ENCODE measurements at regions not wholly inside any gene's neighbourhood (a gene's known extent, or its start where the extent isn't known, plus 50 kb on each side); places are given as distances from the start of the nearest gene placed in this dataset.

- H3K9me3 ChIP-seq, result no peaks in the 10 kb centered on the region
- peaks cover 0 to 6% (median 0%) of the 10 kb centered on the region in 7 donors for H3K27me3 ChIP-seq (replicated peaks in 1 of 7)
- TF ChIP-seq POLR2AphosphoS5 (IDR thresholded peaks at IDR 0.05), result no peak
- TF ChIP-seq POLR2A (IDR thresholded peaks at IDR 0.05), result no peak
- no peak for TF ChIP-seq CTCF (IDR thresholded peaks at IDR 0.05 in 8 of 11, conservative IDR thresholded peaks at IDR 0.05 in 3 of 11)
- no peak overlapping the region for H3K27ac ChIP-seq
- H3K4me1 ChIP-seq, result no peaks in the 10 kb centered on the region
- DNase-seq, result no peak
- WGBS, 5 donors, result 72 to 87% (median 80%) methylated on average over 6 of the region's 6 CpGs
- no peaks in the 10 kb centered on the region for H3K36me3 ChIP-seq
- intact Hi-C loops (cut with DNase I; ENCODE audit: low total_unique reads), result no loop called here
- H3K4me3 ChIP-seq, result no peak overlapping the region
These were observed 257.8 kb downstream of the CDC5L start for GRCh38 chr6:44645276-44645675.

GRCh38 chr6:44646355-44646754 is 258.8 kb downstream of the CDC5L start:
- Histone ChIP-seq H3K9me3 (no peaks in the 10 kb centered on the region), H3K4me1 (no peaks in the 10 kb centered on the region), H3K36me3 (no peaks in the 10 kb centered on the region), H3K27ac (no peak overlapping the region), H3K27me3 (replicated peaks in 1 of 7) (peaks cover 0 to 6% (median 0%) of the 10 kb centered on the region in 7 donors), H3K4me3 (no peak overlapping the region)
- intact Hi-C loops (cut with DNase I; ENCODE audit: low total_unique reads), result no loop called here
- no peak for DNase-seq
- WGBS, 5 donors, result 88 to 96% (median 91%) methylated on average over 5 of the region's 5 CpGs
- TF ChIP-seq POLR2A (IDR thresholded peaks at IDR 0.05), result no peak
- no peak for TF ChIP-seq CTCF (IDR thresholded peaks at IDR 0.05 in 8 of 11, conservative IDR thresholded peaks at IDR 0.05 in 3 of 11)
- no peak for TF ChIP-seq POLR2AphosphoS5 (IDR thresholded peaks at IDR 0.05)

GRCh38 chr6:44649365-44650025 is 262.0 kb downstream of the CDC5L start:
- H3K9me3 ChIP-seq, result no peaks in the 10 kb centered on the region
- peaks cover 0 to 25% (median 0%) of the 10 kb centered on the region in 7 donors for H3K27me3 ChIP-seq (replicated peaks in 1 of 7)
- peaks cover 0 to 8% (median 0%) of the 10 kb centered on the region in 6 donors for H3K4me1 ChIP-seq
- no peak overlapping the region for H3K27ac ChIP-seq
- H3K36me3 ChIP-seq, result no peaks in the 10 kb centered on the region
- intact Hi-C loops (cut with DNase I; ENCODE audit: low total_unique reads), result loop anchor here (10.0 kb wide), 1 partner anchor 175 kb away; no protein-coding TSS in a partner anchor
- H3K4me3 ChIP-seq, result no peak overlapping the region
- no peak for DNase-seq
- 53 to 73% (median 68%) methylated on average over 4 of the region's 4 CpGs for WGBS, 5 donors
- TF ChIP-seq CTCF (IDR thresholded peaks at IDR 0.05 in 8 of 11, conservative IDR thresholded peaks at IDR 0.05 in 3 of 11) (no peak), POLR2AphosphoS5 (IDR thresholded peaks at IDR 0.05) (no peak), POLR2A (IDR thresholded peaks at IDR 0.05) (no peak)

- Histone ChIP-seq H3K27ac (no peak overlapping the region), H3K4me3 (no peak overlapping the region), H3K27me3 (replicated peaks in 1 of 7) (peaks cover 0 to 31% (median 0%) of the 10 kb centered on the region in 7 donors), H3K4me1 (peaks cover 3 to 17% (median 6%) of the 10 kb centered on the region in 6 donors), H3K9me3 (no peaks in the 10 kb centered on the region), H3K36me3 (no peaks in the 10 kb centered on the region)
- 70 to 91% (median 77%) methylated on average over 6 of the region's 6 CpGs for WGBS, 5 donors
- DNase-seq, result no peak
- TF ChIP-seq CTCF (IDR thresholded peaks at IDR 0.05 in 8 of 11, conservative IDR thresholded peaks at IDR 0.05 in 3 of 11) (no peak), POLR2AphosphoS5 (IDR thresholded peaks at IDR 0.05) (no peak), POLR2A (IDR thresholded peaks at IDR 0.05) (no peak)
- intact Hi-C loops (cut with DNase I; ENCODE audit: low total_unique reads), result loop anchor here (10.0 kb wide), 1 partner anchor 176 kb away; no protein-coding TSS in a partner anchor
These were observed 263.0 kb downstream of the CDC5L start for GRCh38 chr6:44650495-44650894.
